ENCODE measurements at regions not wholly inside any gene's neighbourhood (a gene's known extent, or its start where the extent isn't known, plus 50 kb on each side); places are given as distances from the start of the nearest gene placed in this dataset.

DNA sequence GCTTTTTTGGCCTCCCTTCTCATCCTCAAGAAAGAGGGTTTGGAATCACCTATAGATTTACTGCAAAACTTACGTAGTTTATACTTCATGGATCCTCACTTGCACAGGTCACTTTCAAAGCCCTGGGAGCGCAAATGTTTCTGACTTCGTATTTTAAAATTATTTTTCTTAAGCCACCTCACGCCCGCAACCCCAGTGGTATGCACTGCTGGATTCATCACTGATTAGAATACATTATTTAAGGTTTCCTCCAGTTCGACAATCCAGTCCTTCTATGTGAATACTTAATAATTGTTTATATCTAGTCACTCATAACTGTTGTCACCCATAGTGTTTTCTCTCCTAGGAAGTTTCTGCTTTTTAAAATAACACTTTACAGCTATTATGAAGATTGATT lies 339.9 kb downstream of the CHL1 start:
- peaks cover 6% of the 10 kb centered on the region for H3K4me1 Mint-ChIP-seq (ENCODE audit: low read depth)
- DNase-seq (ENCODE audit: low spot score, unreplicated experiment), result no peak
- H3K9me3 Mint-ChIP-seq (ENCODE audit: low read depth), result peaks cover 4% of the 10 kb centered on the region
- TF ChIP-seq CTCF (IDR thresholded peaks at IDR 0.05; ENCODE audit: unreplicated experiment), result no peak
- H3K36me3 Mint-ChIP-seq (ENCODE audit: insufficient read depth), result no peaks in the 10 kb centered on the region
- peak overlapping the region; percentile 64 for H3K4me3 Mint-ChIP-seq (ENCODE audit: low read depth)
- no peaks in the 10 kb centered on the region for H3K27me3 Mint-ChIP-seq
- peak overlapping the region; percentile 33 for H3K27ac Mint-ChIP-seq

GRCh38 chr3:541062-541801 lies 344.7 kb downstream of the CHL1 start:
- no peak for DNase-seq (ENCODE audit: low spot score, unreplicated experiment)
- H3K4me3 Mint-ChIP-seq (ENCODE audit: low read depth), result no peak overlapping the region
- no peaks in the 10 kb centered on the region for H3K9me3 Mint-ChIP-seq (ENCODE audit: low read depth)
- H3K27me3 Mint-ChIP-seq, result no peaks in the 10 kb centered on the region
- peaks cover 10% of the 10 kb centered on the region for H3K4me1 Mint-ChIP-seq (ENCODE audit: low read depth)
- no peaks in the 10 kb centered on the region for H3K36me3 Mint-ChIP-seq (ENCODE audit: insufficient read depth)
- no peak for TF ChIP-seq CTCF (IDR thresholded peaks at IDR 0.05; ENCODE audit: unreplicated experiment)
- H3K27ac Mint-ChIP-seq, result no peak overlapping the region

DNA sequence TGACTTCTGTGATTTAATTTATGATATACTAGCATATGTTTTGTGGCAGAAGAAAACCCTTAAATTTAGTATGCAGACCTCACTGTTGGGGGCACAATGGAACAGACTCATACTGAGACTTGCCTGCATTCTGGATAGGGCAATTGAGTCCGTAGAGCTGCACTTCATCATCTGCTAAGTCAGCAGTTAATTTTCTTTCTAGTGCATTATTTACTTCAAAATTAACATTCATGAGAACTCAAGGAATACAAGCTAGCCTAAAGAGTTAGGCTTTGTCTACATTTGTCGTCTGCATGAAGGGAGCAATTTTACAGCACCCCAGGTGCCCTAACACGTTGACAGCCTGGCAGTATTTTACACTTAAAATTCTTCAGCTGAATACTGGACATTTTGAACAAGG lies 345.5 kb downstream of the CHL1 start:
- no peaks in the 10 kb centered on the region for H3K27me3 Mint-ChIP-seq
- TF ChIP-seq CTCF (IDR thresholded peaks at IDR 0.05; ENCODE audit: unreplicated experiment), result no peak
- no peaks in the 10 kb centered on the region for H3K9me3 Mint-ChIP-seq (ENCODE audit: low read depth)
- no peaks in the 10 kb centered on the region for H3K36me3 Mint-ChIP-seq (ENCODE audit: insufficient read depth)
- peaks cover 10% of the 10 kb centered on the region for H3K4me1 Mint-ChIP-seq (ENCODE audit: low read depth)
- no peak for DNase-seq (ENCODE audit: low spot score, unreplicated experiment)
- no peak overlapping the region for H3K4me3 Mint-ChIP-seq (ENCODE audit: low read depth)
- no peak overlapping the region for H3K27ac Mint-ChIP-seq

DNA sequence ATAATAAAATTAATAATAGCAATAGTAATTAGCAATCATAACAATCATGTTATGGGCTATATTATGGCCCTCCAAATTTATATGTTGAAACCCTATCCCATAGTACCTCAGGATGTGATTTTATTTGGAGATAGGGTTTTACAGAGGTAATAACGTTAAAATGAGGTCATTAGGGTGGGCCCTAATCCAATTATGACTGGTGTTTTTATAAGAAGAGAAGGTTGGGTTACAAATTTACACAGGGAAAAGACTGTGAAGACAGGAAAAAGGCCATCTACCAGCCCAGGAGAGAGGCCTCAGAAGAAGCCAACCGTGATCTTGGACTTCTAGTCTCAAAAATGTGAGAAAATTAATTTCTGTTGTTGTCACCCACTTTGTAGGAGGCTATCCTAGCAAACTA lies 353.1 kb downstream of the CHL1 start:
- no peaks in the 10 kb centered on the region for H3K9me3 Mint-ChIP-seq (ENCODE audit: low read depth)
- H3K27ac Mint-ChIP-seq, result no peak overlapping the region
- TF ChIP-seq CTCF (IDR thresholded peaks at IDR 0.05; ENCODE audit: unreplicated experiment), result no peak

GRCh38 chr3:550471-550870 lies 353.9 kb downstream of the CHL1 start:
- TF ChIP-seq CTCF (IDR thresholded peaks at IDR 0.05; ENCODE audit: unreplicated experiment), result no peak
- H3K27me3 Mint-ChIP-seq, result peaks cover 5% of the 10 kb centered on the region
- no peaks in the 10 kb centered on the region for H3K36me3 Mint-ChIP-seq (ENCODE audit: insufficient read depth)
- H3K9me3 Mint-ChIP-seq (ENCODE audit: low read depth), result no peaks in the 10 kb centered on the region
- DNase-seq (ENCODE audit: low spot score, unreplicated experiment), result no peak
- H3K4me1 Mint-ChIP-seq (ENCODE audit: low read depth), result peaks cover 4% of the 10 kb centered on the region
- H3K4me3 Mint-ChIP-seq (ENCODE audit: low read depth), result no peak overlapping the region
- H3K27ac Mint-ChIP-seq, result no peak overlapping the region

More for the DNA sequence above, 353.1 kb downstream of the CHL1 start:
- Mint-ChIP-seq H3K4me1 (ENCODE audit: low read depth) (peaks cover 4% of the 10 kb centered on the region), H3K27me3 (peaks cover 5% of the 10 kb centered on the region), H3K4me3 (ENCODE audit: low read depth) (no peak overlapping the region), H3K36me3 (ENCODE audit: insufficient read depth) (no peaks in the 10 kb centered on the region)
- DNase-seq (ENCODE audit: low spot score, unreplicated experiment), result no peak

Data from progenitor cell of endocrine pancreas (in vitro differentiated cells).